NOMO-1 treated with DMSO at 0.1 percent for 48 hours (cell line): ENCODE measurements at regions not wholly inside any gene's neighbourhood (a gene's known extent, or its start where the extent isn't known, plus 50 kb on each side); places are given as distances from the start of the nearest gene placed in this dataset.

Experiments
- DNase-seq: peaks from one replicate; lab custom pipeline; 2025; ENCODE audit not compliant: unreplicated experiment; lab: John Stamatoyannopoulos, UW

- DNase-seq: no peak
Observed at GRCh38 chr7:9822458-9823290, 1151.0 kb upstream of the PHF14 start.

- no peak for DNase-seq
Observed at GRCh38 chr7:9835199-9835598, 1138.5 kb upstream of the PHF14 start.

- no peak for DNase-seq
Observed at GRCh38 chr7:9836671-9837070, 1137.0 kb upstream of the PHF14 start.

- no peak for DNase-seq
Observed at GRCh38 chr7:9842301-9842700, 1131.4 kb upstream of the PHF14 start.

GRCh38 chr7:9846902-9847301 is 1126.8 kb upstream of the PHF14 start:
- DNase-seq: no peak

- DNase-seq: no peak
Observed at GRCh38 chr7:9854605-9855004, 1119.1 kb upstream of the PHF14 start.

GRCh38 chr7:9856668-9857067 is 1117.0 kb upstream of the PHF14 start:
- no peak for DNase-seq

- DNase-seq: no peak
Observed at GRCh38 chr7:9863545-9863944, 1110.1 kb upstream of the PHF14 start.

GRCh38 chr7:9869151-9869550 is 1104.5 kb upstream of the PHF14 start:
- no peak for DNase-seq

- DNase-seq: no peak
Observed at GRCh38 chr7:9869566-9869965, 1104.1 kb upstream of the PHF14 start.

- DNase-seq: no peak
Observed at GRCh38 chr7:9870674-9871073, 1103.0 kb upstream of the PHF14 start.

GRCh38 chr7:9874182-9874581 is 1099.5 kb upstream of the PHF14 start:
- DNase-seq: no peak

GRCh38 chr7:9876053-9876452 is 1097.6 kb upstream of the PHF14 start:
- no peak for DNase-seq

- no peak for DNase-seq
Observed at GRCh38 chr7:9889554-9889953, 1084.1 kb upstream of the PHF14 start.

GRCh38 chr7:9890092-9890491 is 1083.6 kb upstream of the PHF14 start:
- no peak for DNase-seq

- no peak for DNase-seq
Observed at GRCh38 chr7:9891056-9891455, 1082.6 kb upstream of the PHF14 start.

- no peak for DNase-seq
Observed at GRCh38 chr7:9900339-9900738, 1073.3 kb upstream of the PHF14 start.

- DNase-seq: no peak
Observed at GRCh38 chr7:9921326-9921725, 1052.3 kb upstream of the PHF14 start.

- no peak for DNase-seq
Observed at GRCh38 chr7:9937944-9938631, 1035.6 kb upstream of the PHF14 start.

- DNase-seq: no peak
Observed at GRCh38 chr7:9939176-9939575, 1034.5 kb upstream of the PHF14 start.

GRCh38 chr7:9945131-9945530 is 1028.5 kb upstream of the PHF14 start:
- no peak for DNase-seq

- no peak for DNase-seq
Observed at GRCh38 chr7:9945857-9946256, 1027.8 kb upstream of the PHF14 start.

GRCh38 chr7:9955138-9955537 is 1018.5 kb upstream of the PHF14 start:
- no peak for DNase-seq
